Fibroblast of pulmonary artery (primary cell): ENCODE measurements at regions not wholly inside any gene's neighbourhood (a gene's known extent, or its start where the extent isn't known, plus 50 kb on each side); places are given as distances from the start of the nearest gene placed in this dataset.

ENCODE experiments used
- DNase-seq: peaks from one replicate; pipeline ENCODE4 v3.0.0-alpha.2; 2010; ENCODE audit warnings: low read depth
- H3K4me3 ChIP-seq: replicated peaks from 2 replicates; pipeline ENCODE4 v1.5.1; 2011; ENCODE audit warnings: low read depth, mild to moderate bottlenecking, control low read depth, low read length, moderate library complexity
- CTCF ChIP-seq: IDR thresholded peaks from 2 replicates; pipeline ENCODE4 v1.5.1; 2011; ENCODE audit warnings: mild to moderate bottlenecking, control low read depth, low read length, inconsistent platforms; ENCODE audit errors: missing control alignments

DNA sequence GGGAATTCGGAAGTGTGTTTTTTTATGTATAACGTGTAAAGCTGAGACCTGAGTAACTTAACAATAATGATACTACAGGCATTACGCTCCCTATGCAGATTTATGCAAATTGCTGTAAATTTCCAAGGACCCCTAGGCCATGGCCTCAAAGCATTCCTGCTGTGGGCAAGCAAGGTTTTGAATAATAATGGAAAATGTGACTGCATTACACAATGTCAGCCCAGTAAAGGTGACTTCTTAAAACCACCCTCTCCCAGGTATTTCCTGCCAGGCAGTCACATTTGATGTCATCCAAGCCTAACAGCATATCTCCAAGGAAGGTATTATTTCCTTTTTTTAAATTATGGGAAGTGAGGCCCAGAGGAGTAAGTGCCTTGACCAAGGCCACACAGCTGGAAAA is 621.0 kb downstream of the BCL11B start:
- DNase-seq, result no peak
- TF ChIP-seq CTCF, result no peak

DNA sequence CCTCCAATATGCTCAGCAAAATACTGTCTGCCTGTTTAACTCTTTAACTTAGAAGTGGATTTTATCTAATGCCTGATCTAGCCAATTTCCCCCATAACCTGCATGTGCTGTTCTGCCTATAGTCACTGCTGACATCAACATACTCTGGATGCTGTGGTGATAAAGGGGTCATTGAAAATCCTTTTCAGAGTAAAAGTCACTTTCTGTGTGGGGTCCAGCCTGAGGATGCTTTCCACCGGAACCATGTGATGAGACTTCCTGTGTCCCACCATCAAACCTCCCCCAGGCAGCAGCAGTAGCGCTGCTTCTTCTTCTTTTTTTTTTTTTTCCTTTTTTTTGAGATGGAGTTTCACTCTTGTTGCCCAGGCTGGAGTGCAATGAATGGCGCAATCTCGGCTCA is 607.0 kb downstream of the BCL11B start:
- no peak for TF ChIP-seq CTCF
- DNase-seq, result no peak
- no peak overlapping the region for H3K4me3 ChIP-seq

More for the DNA sequence above, 621.0 kb downstream of the BCL11B start:
- no peak overlapping the region for H3K4me3 ChIP-seq

DNA sequence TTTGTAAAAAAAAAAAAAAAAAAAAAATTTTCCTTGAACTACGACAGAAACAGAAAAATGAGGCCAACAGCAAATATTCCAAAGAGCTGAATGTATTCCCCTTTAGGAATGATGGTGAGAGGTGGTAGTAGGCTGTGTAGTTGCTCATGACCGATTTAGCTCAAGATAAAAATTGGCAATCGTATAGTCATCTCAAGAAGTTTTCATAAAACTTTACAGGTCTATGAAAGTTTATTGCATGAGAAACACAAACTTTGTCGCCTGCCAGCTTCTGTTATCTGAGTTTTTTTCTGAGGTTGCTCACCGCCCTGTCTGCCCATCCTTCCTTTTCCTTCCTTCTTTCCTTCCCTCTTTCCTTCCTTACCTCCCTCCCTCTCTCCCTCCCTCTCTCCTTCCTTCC is 605.5 kb downstream of the BCL11B start:
- DNase-seq, result no peak
- TF ChIP-seq CTCF, result no peak
- H3K4me3 ChIP-seq, result no peak overlapping the region

- no peak for DNase-seq
- no peak overlapping the region for H3K4me3 ChIP-seq
- TF ChIP-seq CTCF, result no peak
Measured at GRCh38 chr14:98682033-98682432, 590.0 kb downstream of the BCL11B start.

GRCh38 chr14:98682726-98683125 is 589.3 kb downstream of the BCL11B start:
- H3K4me3 ChIP-seq, result no peak overlapping the region
- DNase-seq, result no peak
- TF ChIP-seq CTCF, result no peak

GRCh38 chr14:98684468-98684867 is 587.5 kb downstream of the BCL11B start:
- no peak for TF ChIP-seq CTCF
- H3K4me3 ChIP-seq, result no peak overlapping the region
- no peak for DNase-seq

DNA sequence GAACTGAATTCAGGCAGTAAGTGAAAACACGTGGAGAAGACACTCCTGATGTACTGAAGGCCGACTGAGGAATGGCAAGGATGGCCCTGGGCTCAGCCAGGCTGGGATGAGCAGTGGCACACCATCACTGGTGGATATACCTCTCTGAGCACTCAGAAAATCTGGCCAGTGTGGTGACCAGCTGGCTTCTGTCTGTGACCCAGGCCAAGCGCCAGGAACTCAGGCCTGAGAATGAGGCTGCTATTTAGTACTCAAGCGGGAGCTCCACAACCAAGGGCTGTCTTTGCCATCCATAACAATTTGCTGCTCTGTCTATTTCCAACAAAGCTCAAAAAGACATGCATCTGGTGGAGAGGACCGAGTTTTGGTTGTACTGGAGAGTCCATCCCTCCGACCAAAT is 586.3 kb downstream of the BCL11B start:
- no peak for TF ChIP-seq CTCF
- no peak overlapping the region for H3K4me3 ChIP-seq
- no peak for DNase-seq
